NB4 (cell line): ENCODE measurements at regions not wholly inside any gene's neighbourhood (a gene's known extent, or its start where the extent isn't known, plus 50 kb on each side); places are given as distances from the start of the nearest gene placed in this dataset.

Experiments
- CTCF ChIP-seq: IDR thresholded peaks from one replicate; pipeline ENCODE4 v1.5.1; 2012; ENCODE audit warnings: low read depth, low read length
- MAX ChIP-seq: IDR thresholded peaks from 2 replicates; pipeline ENCODE4 v1.6.1; 2011; ENCODE audit warnings: low read depth, low read length
- MYC ChIP-seq: IDR thresholded peaks from 2 replicates; pipeline ENCODE4 v1.6.1; 2011; ENCODE audit warnings: low read depth, low read length
- POLR2A ChIP-seq: IDR thresholded peaks from 2 replicates; pipeline ENCODE4 v1.6.1; 2011; ENCODE audit warnings: mild to moderate bottlenecking; ENCODE audit not compliant: insufficient read length; ENCODE audit errors: extremely low read depth

- TF ChIP-seq CTCF (no peak), POLR2A (no peak), MYC (no peak), MAX (no peak)
Measured at GRCh38 chr5:129384736-129385135, 75.4 kb upstream of the ADAMTS19 start.
